ENCODE measurements at regions not wholly inside any gene's neighbourhood (a gene's known extent, or its start where the extent isn't known, plus 50 kb on each side); places are given as distances from the start of the nearest gene placed in this dataset.

- Histone ChIP-seq H3K27ac (ENCODE audit: low read depth in 1 of 2, low read length in 1 of 2) (no peak overlapping the region), H3K36me3 (ENCODE audit: control insufficient read depth in 4 of 4, insufficient read depth in 4 of 4, low read length in 4 of 4) (no peaks in the 10 kb centered on the region), H3K27me3 (ENCODE audit: control insufficient read depth in 3 of 3, insufficient read depth in 3 of 3, low read length in 2 of 3) (no peaks in the 10 kb centered on the region), H3K9me3 (ENCODE audit: control insufficient read depth in 4 of 4, insufficient read depth in 3 of 4, low read length in 3 of 4) (peaks cover 0 to 9% (median 0%) of the 10 kb centered on the region in 4 donors), H3K4me1 (ENCODE audit: control insufficient read depth in 5 of 5, insufficient read depth in 5 of 5, low read length in 5 of 5) (no peaks in the 10 kb centered on the region), H3K9ac (ENCODE audit: insufficient read depth in 1 of 2, low read length in 2 of 2) (no peak overlapping the region), H3K4me3 (no peak overlapping the region)
- ATAC-seq (ENCODE audit: insufficient read depth, low FRiP score) (no peak), DNase-seq (peak; percentile 0 to 25 (median 17))
- TF ChIP-seq CTCF (IDR thresholded peaks at IDR 0.05; ENCODE audit: control extremely low read depth, extremely low read depth), result no peak
- WGBS, 2 donors, result 66 to 90% methylated on average over 5 of the region's 5 CpGs
Observed at GRCh38 chrX:25226151-25226550, 210.4 kb upstream of the ARX start.

- DNase-seq (no peak), ATAC-seq (ENCODE audit: insufficient read depth, low FRiP score) (no peak)
- Histone ChIP-seq H3K4me1 (ENCODE audit: control insufficient read depth in 5 of 5, insufficient read depth in 5 of 5, low read length in 5 of 5) (no peaks in the 10 kb centered on the region), H3K27me3 (ENCODE audit: control insufficient read depth in 3 of 3, insufficient read depth in 3 of 3, low read length in 2 of 3) (peaks cover 0 to 7% (median 6%) of the 10 kb centered on the region in 3 donors), H3K9me3 (ENCODE audit: control insufficient read depth in 4 of 4, insufficient read depth in 3 of 4, low read length in 3 of 4) (no peaks in the 10 kb centered on the region), H3K4me3 (no peak overlapping the region), H3K36me3 (ENCODE audit: control insufficient read depth in 4 of 4, insufficient read depth in 4 of 4, low read length in 4 of 4) (no peaks in the 10 kb centered on the region), H3K27ac (ENCODE audit: low read depth in 1 of 2, low read length in 1 of 2) (no peak overlapping the region), H3K9ac (ENCODE audit: insufficient read depth in 1 of 2, low read length in 2 of 2) (no peak overlapping the region)
- TF ChIP-seq CTCF (IDR thresholded peaks at IDR 0.05; ENCODE audit: control extremely low read depth, extremely low read depth), result no peak
Observed at GRCh38 chrX:25219480-25219879, 203.7 kb upstream of the ARX start.

- no peak overlapping the region for H3K27ac ChIP-seq (ENCODE audit: low read depth in 1 of 2, low read length in 1 of 2)
- H3K36me3 ChIP-seq (ENCODE audit: control insufficient read depth in 4 of 4, insufficient read depth in 4 of 4, low read length in 4 of 4), result no peaks in the 10 kb centered on the region
- ATAC-seq (ENCODE audit: insufficient read depth, low FRiP score) (no peak), DNase-seq (no peak)
- no peak for TF ChIP-seq CTCF (IDR thresholded peaks at IDR 0.05; ENCODE audit: control extremely low read depth, extremely low read depth)
- peaks cover 0 to 13% (median 6%) of the 10 kb centered on the region in 3 donors for H3K27me3 ChIP-seq (ENCODE audit: control insufficient read depth in 3 of 3, insufficient read depth in 3 of 3, low read length in 2 of 3)
- no peak overlapping the region for H3K9ac ChIP-seq (ENCODE audit: insufficient read depth in 1 of 2, low read length in 2 of 2)
- H3K4me3 ChIP-seq, result no peak overlapping the region
- H3K9me3 ChIP-seq (ENCODE audit: control insufficient read depth in 4 of 4, insufficient read depth in 3 of 4, low read length in 3 of 4), result peaks cover 0 to 2% (median 0%) of the 10 kb centered on the region in 4 donors
- H3K4me1 ChIP-seq (ENCODE audit: control insufficient read depth in 5 of 5, insufficient read depth in 5 of 5, low read length in 5 of 5), result no peaks in the 10 kb centered on the region
Observed at GRCh38 chrX:25213611-25214010, 197.8 kb upstream of the ARX start.

- no peaks in the 10 kb centered on the region for H3K36me3 ChIP-seq (ENCODE audit: control insufficient read depth in 4 of 4, insufficient read depth in 4 of 4, low read length in 4 of 4)
- 59 to 82% methylated on average over 5 of the region's 5 CpGs for WGBS, 2 donors
Observed at GRCh38 chrX:25207803-25208475, 192.2 kb upstream of the ARX start.

More at GRCh38 chrX:25207803-25208475, 192.2 kb upstream of the ARX start:
- H3K27me3 ChIP-seq (ENCODE audit: control insufficient read depth in 3 of 3, insufficient read depth in 3 of 3, low read length in 2 of 3), result peaks cover 0 to 5% (median 0%) of the 10 kb centered on the region in 3 donors
- TF ChIP-seq CTCF (IDR thresholded peaks at IDR 0.05; ENCODE audit: control extremely low read depth, extremely low read depth), result no peak
- no peak overlapping the region for H3K9ac ChIP-seq (ENCODE audit: insufficient read depth in 1 of 2, low read length in 2 of 2)
- ATAC-seq (ENCODE audit: insufficient read depth, low FRiP score) (no peak), DNase-seq (no peak)
- H3K4me1 ChIP-seq (ENCODE audit: control insufficient read depth in 5 of 5, insufficient read depth in 5 of 5, low read length in 5 of 5), result no peaks in the 10 kb centered on the region
- peaks cover 0 to 2% (median 0%) of the 10 kb centered on the region in 4 donors for H3K9me3 ChIP-seq (ENCODE audit: control insufficient read depth in 4 of 4, insufficient read depth in 3 of 4, low read length in 3 of 4)
- H3K27ac ChIP-seq (ENCODE audit: low read depth in 1 of 2, low read length in 1 of 2), result no peak overlapping the region
- H3K4me3 ChIP-seq, result no peak overlapping the region

All from lung (tissue), 11 donors.